ENCODE measurements at regions not wholly inside any gene's neighbourhood (a gene's known extent, or its start where the extent isn't known, plus 50 kb on each side); places are given as distances from the start of the nearest gene placed in this dataset.

DNA sequence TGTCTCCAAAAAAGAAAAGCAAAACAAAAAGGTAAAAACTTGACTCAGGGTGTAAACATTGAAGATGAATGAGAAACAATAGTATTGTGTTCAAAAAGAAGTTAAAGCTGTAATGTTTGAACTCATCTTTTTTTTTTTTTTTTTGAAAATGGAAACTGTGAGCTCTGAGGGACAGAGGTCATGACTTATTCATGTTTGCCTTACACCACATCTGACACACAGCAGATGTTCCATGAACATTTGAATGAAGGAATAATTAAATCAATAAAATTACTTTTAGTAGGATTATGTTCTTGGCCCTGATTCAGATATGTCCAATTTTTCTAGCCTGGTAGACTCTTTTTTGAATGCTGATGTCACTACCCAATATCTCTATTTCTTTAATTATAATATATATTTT is 95.7 kb upstream of the MED13 start:
- Histone ChIP-seq H3K27ac (no peak overlapping the region), H3K9me3 (no peaks in the 10 kb centered on the region), H3K4me3 (no peak overlapping the region), H3K36me3 (no peaks in the 10 kb centered on the region), H3K4me1 (no peaks in the 10 kb centered on the region), H3K27me3 (no peaks in the 10 kb centered on the region)
- intact Hi-C loops (cut with DNase I) = no loop called here
- TF ChIP-seq, protein P1, sequence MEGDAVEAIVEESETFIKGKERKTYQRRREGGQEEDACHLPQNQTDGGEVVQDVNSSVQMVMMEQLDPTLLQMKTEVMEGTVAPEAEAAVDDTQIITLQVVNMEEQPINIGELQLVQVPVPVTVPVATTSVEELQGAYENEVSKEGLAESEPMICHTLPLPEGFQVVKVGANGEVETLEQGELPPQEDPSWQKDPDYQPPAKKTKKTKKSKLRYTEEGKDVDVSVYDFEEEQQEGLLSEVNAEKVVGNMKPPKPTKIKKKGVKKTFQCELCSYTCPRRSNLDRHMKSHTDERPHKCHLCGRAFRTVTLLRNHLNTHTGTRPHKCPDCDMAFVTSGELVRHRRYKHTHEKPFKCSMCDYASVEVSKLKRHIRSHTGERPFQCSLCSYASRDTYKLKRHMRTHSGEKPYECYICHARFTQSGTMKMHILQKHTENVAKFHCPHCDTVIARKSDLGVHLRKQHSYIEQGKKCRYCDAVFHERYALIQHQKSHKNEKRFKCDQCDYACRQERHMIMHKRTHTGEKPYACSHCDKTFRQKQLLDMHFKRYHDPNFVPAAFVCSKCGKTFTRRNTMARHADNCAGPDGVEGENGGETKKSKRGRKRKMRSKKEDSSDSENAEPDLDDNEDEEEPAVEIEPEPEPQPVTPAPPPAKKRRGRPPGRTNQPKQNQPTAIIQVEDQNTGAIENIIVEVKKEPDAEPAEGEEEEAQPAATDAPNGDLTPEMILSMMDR (IDR thresholded peaks at IDR 0.05) = no peak
- no peak for DNase-seq (ENCODE audit: low spot score in 2 of 2)

DNA sequence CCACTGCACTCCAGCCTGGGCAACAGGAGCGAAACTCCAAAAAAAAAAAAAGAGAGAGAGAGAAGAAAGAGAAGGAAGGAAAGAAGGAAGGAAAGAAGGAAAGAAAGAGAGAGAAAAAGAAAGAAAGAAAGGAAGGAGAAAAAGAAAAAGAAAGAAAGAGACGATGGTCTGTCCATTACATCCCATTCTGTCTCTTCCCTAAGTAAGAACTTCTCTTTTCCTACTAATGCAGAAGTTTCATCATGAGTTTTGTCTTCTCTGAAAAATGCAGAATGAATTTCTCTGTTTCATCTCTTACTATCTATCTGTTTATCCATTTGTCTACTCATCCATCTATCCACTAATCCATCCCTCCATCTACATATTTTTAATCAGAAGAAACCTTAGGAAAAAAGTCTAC is 94.9 kb upstream of the MED13 start:
- Histone ChIP-seq H3K36me3 (no peaks in the 10 kb centered on the region), H3K9me3 (no peaks in the 10 kb centered on the region), H3K4me1 (no peaks in the 10 kb centered on the region), H3K27me3 (no peaks in the 10 kb centered on the region), H3K27ac (no peak overlapping the region), H3K4me3 (no peak overlapping the region)
- no peak for DNase-seq (ENCODE audit: low spot score in 2 of 2)
- intact Hi-C loops (cut with DNase I) = no loop called here
- TF ChIP-seq, protein P1 (IDR thresholded peaks at IDR 0.05) = no peak

GRCh38 chr17:62156949-62157348 is 91.9 kb upstream of the MED13 start:
- TF ChIP-seq, protein P1 (IDR thresholded peaks at IDR 0.05) = no peak
- intact Hi-C loops (cut with DNase I) = no loop called here
- no peak for DNase-seq (ENCODE audit: low spot score in 2 of 2)

DNA sequence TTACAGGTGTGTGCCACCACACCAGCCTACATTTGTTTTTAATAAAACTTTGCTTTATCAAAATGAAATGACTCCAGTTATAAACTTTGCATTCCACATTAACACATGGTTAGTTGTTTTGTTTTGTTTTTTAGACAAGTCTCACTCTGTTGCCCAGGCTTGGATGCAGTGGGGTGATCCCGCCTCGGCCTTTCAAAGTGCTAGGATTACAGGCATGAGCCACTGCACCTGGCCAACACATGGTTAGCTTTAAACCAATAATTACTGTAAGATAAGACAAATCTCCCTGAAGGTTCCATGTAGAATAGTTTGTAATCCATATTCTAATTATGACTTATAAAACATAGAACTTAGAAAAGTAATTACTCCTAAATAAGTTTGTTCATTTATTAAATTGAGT is 89.8 kb upstream of the MED13 start:
- Histone ChIP-seq H3K4me3 (no peak overlapping the region), H3K4me1 (no peaks in the 10 kb centered on the region), H3K36me3 (no peaks in the 10 kb centered on the region), H3K9me3 (no peaks in the 10 kb centered on the region), H3K27ac (no peak overlapping the region), H3K27me3 (no peaks in the 10 kb centered on the region)
- no peak for DNase-seq (ENCODE audit: low spot score in 2 of 2)
- intact Hi-C loops (cut with DNase I) = no loop called here
- TF ChIP-seq, protein P1 (IDR thresholded peaks at IDR 0.05) = no peak

More at GRCh38 chr17:62156949-62157348, 91.9 kb upstream of the MED13 start:
- Histone ChIP-seq H3K27ac (no peak overlapping the region), H3K9me3 (no peaks in the 10 kb centered on the region), H3K27me3 (no peaks in the 10 kb centered on the region), H3K4me1 (no peaks in the 10 kb centered on the region), H3K4me3 (no peak overlapping the region), H3K36me3 (no peaks in the 10 kb centered on the region)

DNA sequence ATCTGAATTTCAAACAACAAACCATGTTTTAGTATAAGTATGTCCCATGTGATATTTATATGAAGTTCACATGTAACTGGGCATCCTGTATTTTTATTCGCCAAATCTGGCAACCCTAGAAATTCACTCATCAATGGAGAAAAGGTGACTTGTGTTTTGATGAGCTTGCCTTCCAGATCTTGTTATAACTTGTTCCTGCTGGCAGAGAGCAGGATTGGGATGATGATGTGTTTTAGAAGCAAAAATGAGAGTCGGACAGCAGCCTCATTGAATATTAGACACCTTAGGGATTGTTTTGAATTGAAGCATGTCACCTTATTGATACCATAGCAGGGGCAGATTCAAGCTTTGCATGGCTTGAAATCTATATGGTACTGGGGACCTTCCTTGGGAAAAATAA is 85.4 kb upstream of the MED13 start:
- intact Hi-C loops (cut with DNase I) = no loop called here

More for the DNA sequence above, 85.4 kb upstream of the MED13 start:
- Histone ChIP-seq H3K36me3 (no peaks in the 10 kb centered on the region), H3K9me3 (no peaks in the 10 kb centered on the region), H3K4me1 (no peaks in the 10 kb centered on the region), H3K27me3 (no peaks in the 10 kb centered on the region), H3K4me3 (no peak overlapping the region), H3K27ac (no peak overlapping the region)
- no peak for DNase-seq (ENCODE audit: low spot score in 2 of 2)
- TF ChIP-seq, protein P1 (IDR thresholded peaks at IDR 0.05) = no peak
